SJSA1 (cell line): ENCODE measurements at regions not wholly inside any gene's neighbourhood (a gene's known extent, or its start where the extent isn't known, plus 50 kb on each side); places are given as distances from the start of the nearest gene placed in this dataset.
"Not testable (repeated sequence)": the region's sequence is repeated elsewhere in the genome, so short reads cannot be mapped to it uniquely, and the experiment has no call there.

Experiments used
- DNase-seq, 2 experiments: peaks; one replicate each; pipeline ENCODE4 v3.0.0-alpha.2; 2015 to 2020; ENCODE audit warnings: low spot score in 2 of 2, low read depth in 1 of 2
- H3K27ac ChIP-seq: fragments of 250-450 bp; sonication (Bioruptor Pico); 2 replicates; pipeline ENCODE4 v1.5.1; 2020; ENCODE audit warnings: mild to moderate bottlenecking, moderate library complexity
- H3K27me3 ChIP-seq: fragments of 250-450 bp; sonication (Bioruptor Pico); replicated peaks from 2 replicates; pipeline ENCODE4 v1.5.1; 2020; ENCODE audit warnings: mild to moderate bottlenecking, moderate library complexity
- H3K36me3 ChIP-seq: fragments of 250-450 bp; sonication (Bioruptor Pico); 2 replicates; pipeline ENCODE4 v1.5.1; 2020; ENCODE audit warnings: mild to moderate bottlenecking
- H3K4me1 ChIP-seq: fragments of 250-450 bp; sonication (Bioruptor Pico); replicated peaks from 2 replicates; pipeline ENCODE4 v1.6.1; 2021; ENCODE audit warnings: mild to moderate bottlenecking
- H3K4me3 ChIP-seq: fragments of 250-450 bp; sonication (Bioruptor Pico); 2 replicates; pipeline ENCODE4 v1.5.1; 2020; ENCODE audit warnings: mild to moderate bottlenecking
- H3K9me3 ChIP-seq: fragments of 250-450 bp; sonication (Bioruptor Pico); replicated peaks from 2 replicates; pipeline ENCODE4 v1.5.1; 2020; ENCODE audit warnings: mild to moderate bottlenecking

DNA sequence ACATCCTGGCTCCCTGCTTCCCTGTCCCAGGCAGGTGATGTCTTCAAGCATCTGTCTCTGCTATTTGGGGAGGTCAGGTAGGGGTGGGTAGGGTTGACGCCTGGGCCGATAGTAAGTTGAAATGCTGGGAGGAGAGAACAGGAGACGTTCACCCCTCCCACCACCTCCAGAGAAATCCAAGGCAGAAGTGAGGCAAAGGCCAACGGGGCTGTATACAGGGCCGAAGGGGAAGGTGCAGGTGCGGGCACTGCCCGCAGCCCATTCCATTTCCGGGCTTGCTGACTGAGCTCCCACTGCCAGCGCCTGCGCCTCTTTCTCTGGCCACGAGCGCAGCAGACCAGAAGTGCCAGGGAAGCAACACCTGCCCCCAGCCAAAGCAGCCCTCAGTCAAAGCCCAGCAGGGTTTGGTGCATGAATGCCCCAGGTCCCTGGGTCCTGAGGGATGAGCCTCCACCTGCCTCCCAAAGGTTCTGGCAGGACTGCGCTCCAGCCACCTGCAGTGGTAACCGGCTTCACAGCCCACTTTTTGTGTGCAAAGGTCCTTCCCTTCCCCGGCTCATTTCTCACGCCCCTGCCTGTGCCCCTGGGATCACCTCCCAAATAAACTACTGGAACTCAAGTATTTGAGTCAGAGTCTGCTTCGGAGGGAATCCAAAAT is 127.6 kb upstream of the TNRC6C start:
- H3K4me3 ChIP-seq, result no peak overlapping the region

GRCh38 chr17:77831474-77832179 is 126.9 kb upstream of the TNRC6C start:
- Histone ChIP-seq H3K4me1 (peaks cover 39% of the 10 kb centered on the region), H3K9me3 (no peaks in the 10 kb centered on the region), H3K4me3 (no peak overlapping the region), H3K27me3 (no peaks in the 10 kb centered on the region), H3K27ac (peak overlapping the region; percentile 63; the same call in 1 of the 2 replicates), H3K36me3 (no peaks in the 10 kb centered on the region)
- peak; percentile 46 to 75 for DNase-seq

More for the DNA sequence above, 127.6 kb upstream of the TNRC6C start:
- peaks cover 39% of the 10 kb centered on the region for H3K4me1 ChIP-seq
- no peaks in the 10 kb centered on the region for H3K36me3 ChIP-seq
- DNase-seq, result no peak
- H3K27me3 ChIP-seq, result no peaks in the 10 kb centered on the region
- H3K27ac ChIP-seq, result peak overlapping the region; percentile 63
- no peaks in the 10 kb centered on the region for H3K9me3 ChIP-seq

- no peaks in the 10 kb centered on the region for H3K9me3 ChIP-seq
- H3K4me1 ChIP-seq, result peaks cover 39% of the 10 kb centered on the region
- no peak for DNase-seq
- no peaks in the 10 kb centered on the region for H3K27me3 ChIP-seq
- H3K27ac ChIP-seq, result no peak overlapping the region
- no peaks in the 10 kb centered on the region for H3K36me3 ChIP-seq
- H3K4me3 ChIP-seq, result no peak overlapping the region
These were observed 126.3 kb upstream of the TNRC6C start for GRCh38 chr17:77832180-77832560.

GRCh38 chr17:77833769-77834168 is 124.7 kb upstream of the TNRC6C start:
- H3K27me3 ChIP-seq, result no peaks in the 10 kb centered on the region
- no peak for DNase-seq

GRCh38 chr17:77834170-77835115 is 124.1 kb upstream of the TNRC6C start:
- Histone ChIP-seq H3K27me3 (no peaks in the 10 kb centered on the region), H3K9me3 (no peaks in the 10 kb centered on the region), H3K36me3 (no peaks in the 10 kb centered on the region), H3K27ac (no peak overlapping the region), H3K4me3 (no peak overlapping the region), H3K4me1 (peaks cover 38% of the 10 kb centered on the region)
- DNase-seq, result peak; percentile 63 to 91

More at GRCh38 chr17:77833769-77834168, 124.7 kb upstream of the TNRC6C start:
- no peaks in the 10 kb centered on the region for H3K9me3 ChIP-seq
- H3K36me3 ChIP-seq, result no peaks in the 10 kb centered on the region
- peaks cover 39% of the 10 kb centered on the region for H3K4me1 ChIP-seq
- no peak overlapping the region for H3K4me3 ChIP-seq
- H3K27ac ChIP-seq, result no peak overlapping the region

- H3K4me3 ChIP-seq, result no peak overlapping the region
- H3K4me1 ChIP-seq, result peaks cover 16% of the 10 kb centered on the region
- H3K36me3 ChIP-seq, result no peaks in the 10 kb centered on the region
- no peaks in the 10 kb centered on the region for H3K27me3 ChIP-seq
- DNase-seq, result no peak
- no peaks in the 10 kb centered on the region for H3K9me3 ChIP-seq
- H3K27ac ChIP-seq, result no peak overlapping the region
These were observed 121.9 kb upstream of the TNRC6C start for GRCh38 chr17:77836557-77837041.

GRCh38 chr17:77837072-77837471 is 121.4 kb upstream of the TNRC6C start:
- not testable (repeated sequence) for H3K36me3 ChIP-seq, H3K27ac ChIP-seq, H3K9me3 ChIP-seq, H3K4me3 ChIP-seq, DNase-seq, H3K27me3 ChIP-seq
- H3K4me1 ChIP-seq, result peaks cover 11% of the 10 kb centered on the region

- H3K4me3 ChIP-seq, result no peak overlapping the region
- H3K9me3 ChIP-seq, result no peaks in the 10 kb centered on the region
- H3K36me3 ChIP-seq, result no peaks in the 10 kb centered on the region
- no peaks in the 10 kb centered on the region for H3K27me3 ChIP-seq
- no peak overlapping the region for H3K27ac ChIP-seq
- no peak for DNase-seq
- peaks cover 18% of the 10 kb centered on the region for H3K4me1 ChIP-seq
These were observed 120.6 kb upstream of the TNRC6C start for GRCh38 chr17:77837917-77838316.

DNA sequence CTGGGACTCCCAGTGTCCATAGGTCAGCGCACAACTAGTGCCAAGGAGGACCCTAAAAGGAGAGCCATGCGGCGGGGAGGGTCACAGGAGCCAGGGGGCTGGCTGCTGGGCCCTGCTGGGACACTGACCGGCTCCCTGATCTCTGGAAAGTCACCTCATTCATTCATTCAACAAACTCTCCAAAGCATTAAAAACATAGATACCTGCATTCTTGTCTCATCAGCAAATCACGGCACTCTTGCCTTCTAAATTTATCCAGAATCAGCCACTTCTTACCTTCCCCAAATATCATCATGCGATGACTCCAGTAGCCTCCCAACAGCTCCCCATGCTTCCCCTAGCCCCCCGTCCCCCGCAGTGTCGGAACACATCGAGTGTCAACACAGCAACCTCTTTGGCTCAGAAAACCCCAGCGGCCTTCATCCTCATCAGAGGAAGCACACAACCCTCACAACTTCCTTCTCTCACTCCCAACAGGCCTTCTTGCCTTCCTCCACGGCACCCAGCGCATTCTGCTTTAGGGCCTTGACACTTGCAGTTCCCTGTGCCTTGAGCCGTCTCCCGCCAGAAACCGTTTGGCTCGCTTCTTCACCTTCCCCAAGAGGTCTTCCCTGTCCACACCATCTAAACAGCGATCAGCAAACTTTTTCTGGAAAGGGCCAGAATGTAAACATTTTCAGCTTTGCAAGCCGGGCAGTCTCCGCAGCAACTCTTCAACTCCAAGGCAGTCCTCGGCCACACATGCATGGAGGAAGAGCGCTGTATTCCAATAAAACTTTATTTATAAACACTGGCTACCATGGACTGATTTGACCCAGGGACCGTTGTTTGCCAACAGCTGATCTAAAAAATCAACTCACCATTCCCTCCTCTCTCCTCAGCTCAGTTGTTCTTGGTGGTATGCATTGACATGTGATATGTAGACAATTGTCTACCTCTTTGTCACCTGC is 119.5 kb upstream of the TNRC6C start:
- Histone ChIP-seq H3K4me3 (no peak overlapping the region), H3K36me3 (no peaks in the 10 kb centered on the region), H3K27me3 (no peaks in the 10 kb centered on the region), H3K27ac (no peak overlapping the region), H3K4me1 (peaks cover 28% of the 10 kb centered on the region), H3K9me3 (no peaks in the 10 kb centered on the region)
- DNase-seq, result no peak

DNA sequence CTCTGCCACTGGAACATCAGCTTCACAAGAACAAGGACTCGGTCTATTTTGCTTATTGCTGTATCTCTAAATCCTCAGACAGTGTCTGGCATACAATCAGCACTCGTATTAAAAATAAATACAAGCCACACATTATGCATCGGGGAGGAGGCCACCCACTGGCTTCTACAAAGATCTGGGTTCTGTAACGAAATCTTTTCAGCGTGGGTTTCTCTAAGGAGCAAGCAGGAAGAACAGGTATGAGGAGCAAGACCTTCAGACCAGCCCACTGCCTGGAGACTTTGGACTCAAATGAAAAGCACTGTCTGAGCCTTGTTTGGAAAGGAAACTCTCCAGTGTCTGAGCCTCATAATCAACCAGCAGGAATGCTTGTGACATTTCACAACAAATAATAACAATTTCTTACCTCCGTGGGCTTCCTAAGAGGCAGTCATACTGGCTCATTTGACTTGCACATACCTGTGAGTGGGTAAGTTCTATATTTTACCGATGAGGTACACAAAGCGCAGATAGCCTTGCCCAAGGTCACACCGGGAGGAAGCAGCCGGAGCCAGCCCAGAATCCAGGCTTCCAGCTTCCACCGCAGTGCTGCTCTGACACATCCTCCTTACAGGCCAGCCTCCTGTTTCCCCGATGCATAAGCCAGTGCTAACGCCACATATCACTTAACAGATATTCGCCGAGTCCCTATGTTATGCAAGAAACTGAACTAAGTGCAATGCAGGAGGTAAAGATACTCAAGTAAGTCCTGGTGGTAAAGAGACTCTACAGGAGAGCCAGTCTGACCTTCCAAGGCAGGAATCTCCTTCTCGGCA is 118.6 kb upstream of the TNRC6C start:
- Histone ChIP-seq H3K9me3 (no peaks in the 10 kb centered on the region), H3K27me3 (no peaks in the 10 kb centered on the region), H3K27ac (no peak overlapping the region), H3K4me1 (peaks cover 19% of the 10 kb centered on the region), H3K36me3 (no peaks in the 10 kb centered on the region), H3K4me3 (no peak overlapping the region)
- DNase-seq, result no peak

- Histone ChIP-seq H3K36me3 (no peaks in the 10 kb centered on the region), H3K27me3 (no peaks in the 10 kb centered on the region), H3K9me3 (no peaks in the 10 kb centered on the region), H3K27ac (no peak overlapping the region), H3K4me1 (peaks cover 18% of the 10 kb centered on the region), H3K4me3 (no peak overlapping the region)
- no peak for DNase-seq
These were observed 117.9 kb upstream of the TNRC6C start for GRCh38 chr17:77840513-77841165.
